ENCODE measurements at regions not wholly inside any gene's neighbourhood (a gene's known extent, or its start where the extent isn't known, plus 50 kb on each side); places are given as distances from the start of the nearest gene placed in this dataset.

DNA sequence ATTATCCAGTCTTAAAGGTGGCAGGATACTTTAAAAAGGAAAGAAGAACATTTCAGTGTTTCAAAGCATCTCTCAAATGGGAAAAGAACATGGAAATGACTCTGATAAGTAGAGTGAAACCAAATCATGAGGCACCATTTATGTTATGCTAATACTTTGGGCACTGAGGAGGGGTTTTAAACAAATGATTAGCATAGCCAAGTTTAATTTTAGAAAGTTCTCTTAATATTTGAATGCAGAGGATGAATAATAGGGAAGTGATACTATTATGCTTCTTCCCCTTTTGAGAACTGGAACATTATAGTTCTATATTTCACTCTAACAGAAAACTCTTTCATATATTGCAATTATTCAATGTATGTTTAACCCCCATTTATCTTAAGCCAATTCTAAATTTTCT, 1181.9 kb upstream of the PRMT6 start:
- H3K9me3 Mint-ChIP-seq (ENCODE audit: unreplicated experiment), result no peaks in the 10 kb centered on the region
- no peak overlapping the region for H3K27ac Mint-ChIP-seq (ENCODE audit: low read depth, unreplicated experiment)
- H3K4me1 Mint-ChIP-seq (ENCODE audit: insufficient read depth, unreplicated experiment), result no peaks in the 10 kb centered on the region
- H3K36me3 Mint-ChIP-seq (ENCODE audit: insufficient read depth, unreplicated experiment), result no peaks in the 10 kb centered on the region
- H3K27me3 Mint-ChIP-seq (ENCODE audit: insufficient read depth, unreplicated experiment), result no peaks in the 10 kb centered on the region
- intact Hi-C loops (cut with micrococcal nuclease), result no loop called here
- POLR2A ChIA-PET, result no interaction called here
- TF ChIP-seq, protein P1, sequence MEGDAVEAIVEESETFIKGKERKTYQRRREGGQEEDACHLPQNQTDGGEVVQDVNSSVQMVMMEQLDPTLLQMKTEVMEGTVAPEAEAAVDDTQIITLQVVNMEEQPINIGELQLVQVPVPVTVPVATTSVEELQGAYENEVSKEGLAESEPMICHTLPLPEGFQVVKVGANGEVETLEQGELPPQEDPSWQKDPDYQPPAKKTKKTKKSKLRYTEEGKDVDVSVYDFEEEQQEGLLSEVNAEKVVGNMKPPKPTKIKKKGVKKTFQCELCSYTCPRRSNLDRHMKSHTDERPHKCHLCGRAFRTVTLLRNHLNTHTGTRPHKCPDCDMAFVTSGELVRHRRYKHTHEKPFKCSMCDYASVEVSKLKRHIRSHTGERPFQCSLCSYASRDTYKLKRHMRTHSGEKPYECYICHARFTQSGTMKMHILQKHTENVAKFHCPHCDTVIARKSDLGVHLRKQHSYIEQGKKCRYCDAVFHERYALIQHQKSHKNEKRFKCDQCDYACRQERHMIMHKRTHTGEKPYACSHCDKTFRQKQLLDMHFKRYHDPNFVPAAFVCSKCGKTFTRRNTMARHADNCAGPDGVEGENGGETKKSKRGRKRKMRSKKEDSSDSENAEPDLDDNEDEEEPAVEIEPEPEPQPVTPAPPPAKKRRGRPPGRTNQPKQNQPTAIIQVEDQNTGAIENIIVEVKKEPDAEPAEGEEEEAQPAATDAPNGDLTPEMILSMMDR (IDR thresholded peaks at IDR 0.05; ENCODE audit: unreplicated experiment), result no peak
- CTCF ChIA-PET, result no interaction called here
- no peak for DNase-seq (ENCODE audit: unreplicated experiment)
- H3K4me3 Mint-ChIP-seq (ENCODE audit: unreplicated experiment), result no peak overlapping the region
- BruUV-seq (replicated peaks), result no TSS peak

DNA sequence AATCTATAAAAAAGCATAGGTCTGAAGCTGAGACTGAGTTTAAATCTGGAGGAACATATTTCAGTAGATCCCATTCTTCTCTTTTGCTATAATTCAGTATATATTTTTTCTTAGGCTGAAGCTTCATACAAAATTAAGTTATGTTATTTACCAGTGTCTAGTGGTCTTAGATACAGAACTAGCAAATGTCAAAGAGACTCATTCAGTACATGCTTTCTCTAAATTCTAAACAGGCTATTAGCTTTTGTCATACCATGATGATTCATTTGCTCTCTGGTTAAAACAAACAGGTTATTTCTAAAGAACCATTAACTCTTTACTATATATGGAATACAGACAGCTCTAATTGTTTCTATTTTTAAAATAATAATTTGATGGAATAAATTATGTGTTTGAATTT, 1170.2 kb upstream of the PRMT6 start:
- ChIA-PET CTCF (interaction anchor here (0.6 to 0.7 kb wide), 2 partner anchors 93 to 370 kb away, joined by 3 to 4 read pairs; no protein-coding TSS in a partner anchor), POLR2A (no interaction called here)
- BruUV-seq (replicated peaks), result no TSS peak
- TF ChIP-seq, protein P1 (IDR thresholded peaks at IDR 0.05; ENCODE audit: unreplicated experiment), result no peak
- Mint-ChIP-seq H3K4me1 (ENCODE audit: insufficient read depth, unreplicated experiment) (no peaks in the 10 kb centered on the region), H3K36me3 (ENCODE audit: insufficient read depth, unreplicated experiment) (peaks cover 6% of the 10 kb centered on the region), H3K27ac (ENCODE audit: low read depth, unreplicated experiment) (no peak overlapping the region), H3K27me3 (ENCODE audit: insufficient read depth, unreplicated experiment) (no peaks in the 10 kb centered on the region), H3K9me3 (ENCODE audit: unreplicated experiment) (peaks cover 17% of the 10 kb centered on the region), H3K4me3 (ENCODE audit: unreplicated experiment) (no peak overlapping the region)
- no peak for DNase-seq (ENCODE audit: unreplicated experiment)
- intact Hi-C loops (cut with micrococcal nuclease), result no loop called here

GRCh38 chr1:105891308-105891707, 1165.2 kb upstream of the PRMT6 start:
- POLR2A ChIA-PET, result no interaction called here
- TF ChIP-seq, protein P1 (IDR thresholded peaks at IDR 0.05; ENCODE audit: unreplicated experiment), result no peak
- BruUV-seq (replicated peaks), result no TSS peak
- Mint-ChIP-seq H3K27ac (ENCODE audit: low read depth, unreplicated experiment) (no peak overlapping the region), H3K9me3 (ENCODE audit: unreplicated experiment) (peaks cover 9% of the 10 kb centered on the region), H3K27me3 (ENCODE audit: insufficient read depth, unreplicated experiment) (no peaks in the 10 kb centered on the region), H3K4me3 (ENCODE audit: unreplicated experiment) (no peak overlapping the region), H3K4me1 (ENCODE audit: insufficient read depth, unreplicated experiment) (peaks cover 10% of the 10 kb centered on the region), H3K36me3 (ENCODE audit: insufficient read depth, unreplicated experiment) (no peaks in the 10 kb centered on the region)
- intact Hi-C loops (cut with micrococcal nuclease), result no loop called here
- CTCF ChIA-PET, result interaction anchor here (0.6 kb wide), 1 partner anchor 771 kb away, joined by 4 read pairs; no protein-coding TSS in a partner anchor
- DNase-seq (ENCODE audit: unreplicated experiment), result no peak

DNA sequence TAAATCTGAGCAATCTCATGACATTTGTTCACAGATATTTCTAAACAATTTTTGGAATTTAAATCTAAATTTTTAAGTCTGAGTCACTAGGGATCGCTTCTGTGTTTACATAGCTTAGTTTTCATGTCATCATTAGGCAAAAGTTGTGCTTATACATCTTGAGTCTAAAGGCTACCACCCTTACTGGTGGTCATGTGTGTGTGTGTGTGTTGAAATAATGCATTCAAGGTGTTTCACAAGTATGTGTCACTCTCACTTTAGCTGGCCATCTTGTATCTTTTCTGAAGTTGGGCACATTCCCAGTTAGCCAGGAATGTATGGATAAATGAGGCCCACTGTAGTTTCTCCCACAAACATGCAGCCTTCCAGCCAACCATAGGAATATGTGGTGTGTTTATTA, 1162.5 kb upstream of the PRMT6 start:
- peaks cover 9% of the 10 kb centered on the region for H3K9me3 Mint-ChIP-seq (ENCODE audit: unreplicated experiment)
- peak; percentile 46 for DNase-seq (ENCODE audit: unreplicated experiment)
- TF ChIP-seq, protein P1 (IDR thresholded peaks at IDR 0.05; ENCODE audit: unreplicated experiment), result no peak

More for the DNA sequence above, 1162.5 kb upstream of the PRMT6 start:
- ChIA-PET CTCF (interaction anchor here (0.6 to 0.7 kb wide), 2 partner anchors 243 to 1233 kb away, joined by 3 read pairs; no protein-coding TSS in a partner anchor), POLR2A (interaction anchor here (0.6 to 1.2 kb wide), 3 partner anchors 12 to 766 kb away, joined by 3 to 4 read pairs (median 3); no protein-coding TSS in a partner anchor)
- no peak overlapping the region for H3K4me3 Mint-ChIP-seq (ENCODE audit: unreplicated experiment)
- H3K36me3 Mint-ChIP-seq (ENCODE audit: insufficient read depth, unreplicated experiment), result no peaks in the 10 kb centered on the region
- H3K27me3 Mint-ChIP-seq (ENCODE audit: insufficient read depth, unreplicated experiment), result no peaks in the 10 kb centered on the region
- no TSS peak for BruUV-seq (replicated peaks)
- intact Hi-C loops (cut with micrococcal nuclease), result no loop called here
- H3K27ac Mint-ChIP-seq (ENCODE audit: low read depth, unreplicated experiment), result peak overlapping the region; percentile 50
- H3K4me1 Mint-ChIP-seq (ENCODE audit: insufficient read depth, unreplicated experiment), result peaks cover 10% of the 10 kb centered on the region

Data from MCF 10A (cell line).